ENCODE measurements at regions not wholly inside any gene's neighbourhood (a gene's known extent, or its start where the extent isn't known, plus 50 kb on each side); places are given as distances from the start of the nearest gene placed in this dataset.

- Mint-ChIP-seq H3K9me3 (peaks cover 11% of the 10 kb centered on the region), H3K4me1 (no peaks in the 10 kb centered on the region), H3K27ac (no peak overlapping the region), H3K27me3 (ENCODE audit: low read depth, poor library complexity) (no peaks in the 10 kb centered on the region), H3K36me3 (ENCODE audit: low read depth) (no peaks in the 10 kb centered on the region), H3K4me3 (no peak overlapping the region)
- TF ChIP-seq CTCF (IDR thresholded peaks at IDR 0.05), result no peak
- DNase-seq, result no peak
Observed at GRCh38 chr11:91773090-91773489, 451.5 kb upstream of the FAT3 start.

- peaks cover 11% of the 10 kb centered on the region for H3K9me3 Mint-ChIP-seq
- no peaks in the 10 kb centered on the region for H3K36me3 Mint-ChIP-seq (ENCODE audit: low read depth)
- TF ChIP-seq CTCF (IDR thresholded peaks at IDR 0.05), result no peak
- no peak for DNase-seq
- no peak overlapping the region for H3K4me3 Mint-ChIP-seq
- H3K4me1 Mint-ChIP-seq, result no peaks in the 10 kb centered on the region
- no peak overlapping the region for H3K27ac Mint-ChIP-seq
- no peaks in the 10 kb centered on the region for H3K27me3 Mint-ChIP-seq (ENCODE audit: low read depth, poor library complexity)
Observed at GRCh38 chr11:91771961-91772360, 452.7 kb upstream of the FAT3 start.

- Mint-ChIP-seq H3K36me3 (ENCODE audit: low read depth) (no peaks in the 10 kb centered on the region), H3K4me3 (no peak overlapping the region), H3K4me1 (no peaks in the 10 kb centered on the region), H3K27me3 (ENCODE audit: low read depth, poor library complexity) (no peaks in the 10 kb centered on the region), H3K9me3 (peaks cover 11% of the 10 kb centered on the region), H3K27ac (no peak overlapping the region)
- no peak for DNase-seq
- TF ChIP-seq CTCF (IDR thresholded peaks at IDR 0.05), result no peak
Observed at GRCh38 chr11:91768783-91769182, 455.8 kb upstream of the FAT3 start.

- H3K27ac Mint-ChIP-seq, result no peak overlapping the region
- H3K9me3 Mint-ChIP-seq, result no peaks in the 10 kb centered on the region
- no peaks in the 10 kb centered on the region for H3K27me3 Mint-ChIP-seq (ENCODE audit: low read depth, poor library complexity)
- no peaks in the 10 kb centered on the region for H3K36me3 Mint-ChIP-seq (ENCODE audit: low read depth)
- DNase-seq, result no peak
- H3K4me1 Mint-ChIP-seq, result peaks cover 21% of the 10 kb centered on the region
- no peak overlapping the region for H3K4me3 Mint-ChIP-seq
- TF ChIP-seq CTCF (IDR thresholded peaks at IDR 0.05), result no peak
Observed at GRCh38 chr11:91763331-91763730, 461.3 kb upstream of the FAT3 start.

- Mint-ChIP-seq H3K36me3 (ENCODE audit: low read depth) (no peaks in the 10 kb centered on the region), H3K27me3 (ENCODE audit: low read depth, poor library complexity) (no peaks in the 10 kb centered on the region), H3K4me1 (peaks cover 21% of the 10 kb centered on the region), H3K9me3 (no peaks in the 10 kb centered on the region), H3K4me3 (no peak overlapping the region), H3K27ac (peak overlapping the region; percentile 94)
- no peak for TF ChIP-seq CTCF (IDR thresholded peaks at IDR 0.05)
- DNase-seq, result peak; percentile 6
Observed at GRCh38 chr11:91761406-91762025, 463.1 kb upstream of the FAT3 start.

GRCh38 chr11:91756829-91757480, 467.7 kb upstream of the FAT3 start:
- Mint-ChIP-seq H3K9me3 (no peaks in the 10 kb centered on the region), H3K27me3 (ENCODE audit: low read depth, poor library complexity) (no peaks in the 10 kb centered on the region), H3K4me3 (no peak overlapping the region), H3K36me3 (ENCODE audit: low read depth) (no peaks in the 10 kb centered on the region), H3K27ac (no peak overlapping the region), H3K4me1 (peaks cover 14% of the 10 kb centered on the region)
- DNase-seq, result no peak
- TF ChIP-seq CTCF (IDR thresholded peaks at IDR 0.05), result no peak

Measured in nephron progenitor cell (in vitro differentiated cells).